ENCODE measurements at regions not wholly inside any gene's neighbourhood (a gene's known extent, or its start where the extent isn't known, plus 50 kb on each side); places are given as distances from the start of the nearest gene placed in this dataset.
A peak's percentile ranks its signal among the peaks of the same experiment; 100 is the strongest.

- peak in 1 of 9 donors; percentile 29 for DNase-seq (ENCODE audit: low read depth in 6 of 9, low spot score in 9 of 9)
- Histone ChIP-seq H3K4me1 (ENCODE audit: control insufficient read depth in 2 of 2, insufficient read depth in 2 of 2, low read length in 2 of 2) (no peaks in the 10 kb centered on the region), H3K27ac (ENCODE audit: low read depth in 1 of 2, low read length in 1 of 2) (no peak overlapping the region), H3K27me3 (ENCODE audit: control insufficient read depth in 2 of 2, insufficient read depth in 1 of 2, low read length in 1 of 2) (no peaks in the 10 kb centered on the region), H3K4me3 (ENCODE audit: low read length in 2 of 2) (no peak overlapping the region), H3K9me3 (ENCODE audit: control insufficient read depth in 2 of 2, insufficient read depth in 1 of 2, low read length in 1 of 2) (no peaks in the 10 kb centered on the region), H3K36me3 (ENCODE audit: control insufficient read depth in 2 of 2, insufficient read depth in 2 of 2, low read length in 1 of 2) (no peaks in the 10 kb centered on the region)
- WGBS, result 95% methylated on average over 5 of the region's 5 CpGs
Measured at GRCh38 chr10:21326594-21327288, 198.7 kb downstream of the SKIDA1 start.

- 78% methylated on average over 15 of the region's 15 CpGs for WGBS
- no peak for DNase-seq (ENCODE audit: low read depth in 6 of 9, low spot score in 9 of 9)
- peaks cover 0 to 10% of the 10 kb centered on the region in 2 donors for H3K4me1 ChIP-seq (ENCODE audit: control insufficient read depth in 2 of 2, insufficient read depth in 2 of 2, low read length in 2 of 2)
- peaks cover 0 to 4% of the 10 kb centered on the region in 2 donors for H3K9me3 ChIP-seq (ENCODE audit: control insufficient read depth in 2 of 2, insufficient read depth in 1 of 2, low read length in 1 of 2)
- H3K4me3 ChIP-seq (ENCODE audit: low read length in 2 of 2), result no peak overlapping the region
- no peaks in the 10 kb centered on the region for H3K36me3 ChIP-seq (ENCODE audit: control insufficient read depth in 2 of 2, insufficient read depth in 2 of 2, low read length in 1 of 2)
- no peaks in the 10 kb centered on the region for H3K27me3 ChIP-seq (ENCODE audit: control insufficient read depth in 2 of 2, insufficient read depth in 1 of 2, low read length in 1 of 2)
- peak overlapping the region; percentile 42 to 74 for H3K27ac ChIP-seq (ENCODE audit: low read depth in 1 of 2, low read length in 1 of 2)
Measured at GRCh38 chr10:21318540-21319167, 206.8 kb downstream of the SKIDA1 start.

- Histone ChIP-seq H3K27me3 (ENCODE audit: control insufficient read depth in 2 of 2, insufficient read depth in 1 of 2, low read length in 1 of 2) (no peaks in the 10 kb centered on the region), H3K36me3 (ENCODE audit: control insufficient read depth in 2 of 2, insufficient read depth in 2 of 2, low read length in 1 of 2) (no peaks in the 10 kb centered on the region), H3K4me1 (ENCODE audit: control insufficient read depth in 2 of 2, insufficient read depth in 2 of 2, low read length in 2 of 2) (peaks cover 0 to 10% of the 10 kb centered on the region in 2 donors), H3K4me3 (ENCODE audit: low read length in 2 of 2) (no peak overlapping the region), H3K27ac (ENCODE audit: low read depth in 1 of 2, low read length in 1 of 2) (peak overlapping the region in 1 of 2 donors; percentile 74), H3K9me3 (ENCODE audit: control insufficient read depth in 2 of 2, insufficient read depth in 1 of 2, low read length in 1 of 2) (peaks cover 0 to 4% of the 10 kb centered on the region in 2 donors)
- no peak for DNase-seq (ENCODE audit: low read depth in 6 of 9, low spot score in 9 of 9)
- WGBS, result 89% methylated on average over 3 of the region's 3 CpGs
Measured at GRCh38 chr10:21317902-21318301, 207.6 kb downstream of the SKIDA1 start.

GRCh38 chr10:21315645-21316220, 209.7 kb downstream of the SKIDA1 start:
- no peak for DNase-seq (ENCODE audit: low read depth in 6 of 9, low spot score in 9 of 9)
- no peak overlapping the region for H3K4me3 ChIP-seq (ENCODE audit: low read length in 2 of 2)
- H3K36me3 ChIP-seq (ENCODE audit: control insufficient read depth in 2 of 2, insufficient read depth in 2 of 2, low read length in 1 of 2), result no peaks in the 10 kb centered on the region
- WGBS, result 92% methylated on average over 5 of the region's 5 CpGs
- H3K27me3 ChIP-seq (ENCODE audit: control insufficient read depth in 2 of 2, insufficient read depth in 1 of 2, low read length in 1 of 2), result no peaks in the 10 kb centered on the region
- no peak overlapping the region for H3K27ac ChIP-seq (ENCODE audit: low read depth in 1 of 2, low read length in 1 of 2)
- H3K9me3 ChIP-seq (ENCODE audit: control insufficient read depth in 2 of 2, insufficient read depth in 1 of 2, low read length in 1 of 2), result peaks cover 0 to 4% of the 10 kb centered on the region in 2 donors
- H3K4me1 ChIP-seq (ENCODE audit: control insufficient read depth in 2 of 2, insufficient read depth in 2 of 2, low read length in 2 of 2), result peaks cover 0 to 10% of the 10 kb centered on the region in 2 donors

- peaks cover 0 to 10% of the 10 kb centered on the region in 2 donors for H3K4me1 ChIP-seq (ENCODE audit: control insufficient read depth in 2 of 2, insufficient read depth in 2 of 2, low read length in 2 of 2)
- WGBS, result 79% methylated on average over 13 of the region's 13 CpGs
- H3K27me3 ChIP-seq (ENCODE audit: control insufficient read depth in 2 of 2, insufficient read depth in 1 of 2, low read length in 1 of 2), result no peaks in the 10 kb centered on the region
- no peak for DNase-seq (ENCODE audit: low read depth in 6 of 9, low spot score in 9 of 9)
- H3K9me3 ChIP-seq (ENCODE audit: control insufficient read depth in 2 of 2, insufficient read depth in 1 of 2, low read length in 1 of 2), result peaks cover 0 to 4% of the 10 kb centered on the region in 2 donors
- no peaks in the 10 kb centered on the region for H3K36me3 ChIP-seq (ENCODE audit: control insufficient read depth in 2 of 2, insufficient read depth in 2 of 2, low read length in 1 of 2)
- H3K27ac ChIP-seq (ENCODE audit: low read depth in 1 of 2, low read length in 1 of 2), result no peak overlapping the region
- H3K4me3 ChIP-seq (ENCODE audit: low read length in 2 of 2), result no peak overlapping the region
Measured at GRCh38 chr10:21314906-21315644, 210.4 kb downstream of the SKIDA1 start.

GRCh38 chr10:21314111-21314626, 211.3 kb downstream of the SKIDA1 start:
- no peak for DNase-seq (ENCODE audit: low read depth in 6 of 9, low spot score in 9 of 9)
- Histone ChIP-seq H3K9me3 (ENCODE audit: control insufficient read depth in 2 of 2, insufficient read depth in 1 of 2, low read length in 1 of 2) (peaks cover 0 to 4% of the 10 kb centered on the region in 2 donors), H3K27ac (ENCODE audit: low read depth in 1 of 2, low read length in 1 of 2) (no peak overlapping the region), H3K27me3 (ENCODE audit: control insufficient read depth in 2 of 2, insufficient read depth in 1 of 2, low read length in 1 of 2) (no peaks in the 10 kb centered on the region), H3K36me3 (ENCODE audit: control insufficient read depth in 2 of 2, insufficient read depth in 2 of 2, low read length in 1 of 2) (no peaks in the 10 kb centered on the region), H3K4me3 (ENCODE audit: low read length in 2 of 2) (no peak overlapping the region), H3K4me1 (ENCODE audit: control insufficient read depth in 2 of 2, insufficient read depth in 2 of 2, low read length in 2 of 2) (peaks cover 0 to 10% of the 10 kb centered on the region in 2 donors)
- WGBS, result 80% methylated on average over 9 of the region's 9 CpGs

GRCh38 chr10:21313691-21314090, 211.8 kb downstream of the SKIDA1 start:
- Histone ChIP-seq H3K9me3 (ENCODE audit: control insufficient read depth in 2 of 2, insufficient read depth in 1 of 2, low read length in 1 of 2) (peaks cover 0 to under 1% of the 10 kb centered on the region in 2 donors), H3K4me1 (ENCODE audit: control insufficient read depth in 2 of 2, insufficient read depth in 2 of 2, low read length in 2 of 2) (peaks cover 0 to 9% of the 10 kb centered on the region in 2 donors), H3K36me3 (ENCODE audit: control insufficient read depth in 2 of 2, insufficient read depth in 2 of 2, low read length in 1 of 2) (no peaks in the 10 kb centered on the region), H3K27ac (ENCODE audit: low read depth in 1 of 2, low read length in 1 of 2) (no peak overlapping the region), H3K27me3 (ENCODE audit: control insufficient read depth in 2 of 2, insufficient read depth in 1 of 2, low read length in 1 of 2) (no peaks in the 10 kb centered on the region), H3K4me3 (ENCODE audit: low read length in 2 of 2) (no peak overlapping the region)
- no peak for DNase-seq (ENCODE audit: low read depth in 6 of 9, low spot score in 9 of 9)
- WGBS, result 92% methylated on average over 7 of the region's 7 CpGs

GRCh38 chr10:21311426-21311825, 214.1 kb downstream of the SKIDA1 start:
- no peak for DNase-seq (ENCODE audit: low read depth in 6 of 9, low spot score in 9 of 9)
- Histone ChIP-seq H3K36me3 (ENCODE audit: control insufficient read depth in 2 of 2, insufficient read depth in 2 of 2, low read length in 1 of 2) (no peaks in the 10 kb centered on the region), H3K27me3 (ENCODE audit: control insufficient read depth in 2 of 2, insufficient read depth in 1 of 2, low read length in 1 of 2) (no peaks in the 10 kb centered on the region), H3K4me1 (ENCODE audit: control insufficient read depth in 2 of 2, insufficient read depth in 2 of 2, low read length in 2 of 2) (peaks cover 0 to 4% of the 10 kb centered on the region in 2 donors), H3K27ac (ENCODE audit: low read depth in 1 of 2, low read length in 1 of 2) (no peak overlapping the region), H3K4me3 (ENCODE audit: low read length in 2 of 2) (no peak overlapping the region), H3K9me3 (ENCODE audit: control insufficient read depth in 2 of 2, insufficient read depth in 1 of 2, low read length in 1 of 2) (no peaks in the 10 kb centered on the region)
- 97% methylated on average over 6 of the region's 6 CpGs for WGBS

Data from thymus (tissue), 11 donors.